Spleen (tissue), 11 donors: ENCODE measurements at regions not wholly inside any gene's neighbourhood (a gene's known extent, or its start where the extent isn't known, plus 50 kb on each side); places are given as distances from the start of the nearest gene placed in this dataset.

Source experiments
- DNase-seq: peaks from one replicate; pipeline ENCODE4 v3.0.0-alpha.2; 2020
- H3K27ac ChIP-seq, 8 donors: fragments of 200-600 bp; sonication (generic) in 7 of 8; 1 replicate in 4 of 8; 2 replicates in 4 of 8; pipeline versions ENCODE4 v1.5.0 to v1.8.0; 2016 to 2021; ENCODE audit warnings: inconsistent platforms in 4 of 8, mild to moderate bottlenecking in 4 of 8, moderate library complexity in 1 of 8
- H3K27me3 ChIP-seq, 7 donors: fragments of 200-600 bp; sonication (generic) in 6 of 7; replicated peaks in 1 of 7; 1 replicate in 4 of 7; 2 replicates in 3 of 7; pipeline versions ENCODE4 v1.5.0 to v1.8.0; 2016 to 2021; ENCODE audit warnings: inconsistent platforms in 3 of 7, mild to moderate bottlenecking in 1 of 7
- H3K36me3 ChIP-seq, 6 donors: fragments of 200-600 bp; sonication (generic) in 5 of 6; 1 replicate in 4 of 6; 2 replicates in 2 of 6; pipeline versions ENCODE4 v1.5.0 to v1.8.0; 2016 to 2021; ENCODE audit warnings: inconsistent platforms in 2 of 6
- H3K4me1 ChIP-seq, 6 donors: fragments of 200-600 bp; sonication (generic) in 5 of 6; 1 replicate in 3 of 6; 2 replicates in 3 of 6; pipeline versions ENCODE4 v1.5.0 to v1.8.0; 2016 to 2021; ENCODE audit warnings: inconsistent platforms in 3 of 6
- H3K4me3 ChIP-seq, 8 donors: fragments of 200-600 bp; sonication (generic) in 7 of 8; 1 replicate in 4 of 8; 2 replicates in 4 of 8; pipeline versions ENCODE4 v1.5.0 to v1.8.0; 2016 to 2021; ENCODE audit warnings: inconsistent platforms in 4 of 8, mild to moderate bottlenecking in 4 of 8, moderate library complexity in 2 of 8
- H3K9me3 ChIP-seq, 8 donors: fragments of 200-600 bp; sonication (generic) in 7 of 8; 1 replicate in 4 of 8; 2 replicates in 4 of 8; pipeline versions ENCODE4 v1.5.0 to v1.8.0; 2016 to 2021; ENCODE audit warnings: inconsistent platforms in 4 of 8
- CTCF ChIP-seq, 11 experiments: fragments of 200-600 bp in 7 of 11; fragments of 450-650 bp in 4 of 11; sonication (generic) in 4 of 11; IDR thresholded peaks in 8 of 11; conservative IDR thresholded peaks in 3 of 11; 1 replicate in 7 of 11; 2 replicates in 4 of 11; pipeline versions ENCODE4 v1.4.0 to v1.8.0; 2016 to 2021; ENCODE audit warnings: antibody characterized with exemption in 11 of 11, inconsistent platforms in 4 of 11, mild to moderate bottlenecking in 1 of 11
- POLR2A ChIP-seq, 3 donors: fragments of 450-650 bp; IDR thresholded peaks; one replicate each; pipeline ENCODE4 v1.5.1; 2017; ENCODE audit warnings: antibody characterized with exemption in 3 of 3, mild to moderate bottlenecking in 1 of 3
- POLR2AphosphoS5 ChIP-seq, 3 donors: sonication (generic); formaldehyde crosslinking; IDR thresholded peaks; one replicate each; pipeline ENCODE4 v1.5.1; 2017; ENCODE audit warnings: antibody characterized with exemption in 3 of 3
- WGBS, 5 donors: extraction: QIAGEN DNeasy Blood & Tissue Kit in 3 of 5; methylation state at CpG; one replicate each; pipeline versions ENCODE4 v1.1.5 to v1.1.7; 2013 to 2018; 5-methylcytosine and 5-hydroxymethylcytosine counted together
- intact Hi-C: fragments of 100-400 bp; cut with DNase I; formaldehyde crosslinking; loops from one replicate; pipeline ENCODE4 v1.15.0; 2023; ENCODE audit warnings: low total_unique reads
- donor health status: healthy with polysubstance abuse.
- donor health status: DM: no; HTN: no; CAD: no; lungs with moderate emphysema.
- donor health status: DM: no; HTN: no; CAD: no.
- donor health status: Bipolar disorder and iron deficiency.
- donor health status: healthy.
- donor health status: DM: no; HTN: no; CAD: no.
- donor health status: DM: yes; HTN: yes; CAD: no.

DNA sequence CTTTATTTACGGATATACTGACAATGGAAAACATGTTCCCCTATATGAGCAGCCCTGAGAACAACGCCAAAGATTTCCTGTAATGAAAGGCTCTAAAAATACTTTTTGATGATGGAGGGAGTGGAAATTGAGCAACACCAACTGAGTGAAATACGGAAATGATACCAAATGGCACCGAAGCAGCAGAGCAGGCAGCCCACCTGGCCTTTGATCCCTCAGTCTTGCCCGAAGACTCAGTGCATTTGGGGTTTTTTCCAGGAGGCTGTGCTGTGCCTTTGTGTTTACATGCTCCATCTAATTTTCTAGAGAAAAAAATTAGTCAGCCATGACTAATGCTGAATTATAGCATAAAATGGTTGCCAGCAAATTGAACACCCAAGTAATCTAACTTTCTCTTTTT is 169.9 kb upstream of the RBPJ start:
- no peaks in the 10 kb centered on the region for H3K4me1 ChIP-seq
- no peak for DNase-seq
- no peaks in the 10 kb centered on the region for H3K36me3 ChIP-seq
- H3K9me3 ChIP-seq, result no peaks in the 10 kb centered on the region
- intact Hi-C loops, result no loop called here
- no peaks in the 10 kb centered on the region for H3K27me3 ChIP-seq
- no peak for TF ChIP-seq POLR2A (IDR thresholded peaks at IDR 0.05)
- H3K4me3 ChIP-seq, result no peak overlapping the region
- 52 to 74% (median 59%) methylated on average over 5 of the region's 5 CpGs for WGBS, 5 donors
- H3K27ac ChIP-seq, result peak overlapping the region in 3 of 8 donors; percentile 8 to 48 (median 27)

DNA sequence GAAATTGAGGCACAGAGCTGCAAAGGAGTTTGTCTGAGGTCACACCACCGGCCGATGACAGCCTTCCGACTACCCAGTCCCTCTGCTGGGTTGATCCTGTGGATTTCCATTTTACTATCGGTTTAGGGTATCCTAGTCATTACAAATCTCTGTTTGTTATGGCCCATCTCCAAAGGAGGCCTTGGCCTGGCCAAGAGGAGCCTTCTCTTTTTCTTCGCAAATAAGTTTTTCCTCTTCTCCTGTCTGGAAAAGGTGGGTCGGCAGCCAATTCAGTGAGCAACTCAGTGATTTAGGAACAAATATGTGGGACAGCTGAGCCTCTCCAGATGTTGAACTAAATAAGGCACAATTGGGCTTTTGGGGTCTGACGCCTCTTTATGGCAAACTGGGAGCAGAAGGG is 169.2 kb upstream of the RBPJ start:
- TF ChIP-seq POLR2AphosphoS5 (IDR thresholded peaks at IDR 0.05) (no peak), POLR2A (IDR thresholded peaks at IDR 0.05) (no peak), CTCF (IDR thresholded peaks at IDR 0.05 in 8 of 11, conservative IDR thresholded peaks at IDR 0.05 in 3 of 11) (no peak)
- no peaks in the 10 kb centered on the region for H3K9me3 ChIP-seq
- no peak overlapping the region for H3K27ac ChIP-seq
- no peak overlapping the region for H3K4me3 ChIP-seq
- no peaks in the 10 kb centered on the region for H3K27me3 ChIP-seq
- DNase-seq, result no peak
- intact Hi-C loops, result no loop called here
- no peaks in the 10 kb centered on the region for H3K36me3 ChIP-seq
- H3K4me1 ChIP-seq, result no peaks in the 10 kb centered on the region
- 80 to 95% (median 92%) methylated on average over 7 of the region's 7 CpGs for WGBS, 5 donors

GRCh38 chr4:26152056-26152455 is 168.8 kb upstream of the RBPJ start:
- intact Hi-C loops, result no loop called here
- no peaks in the 10 kb centered on the region for H3K27me3 ChIP-seq
- no peaks in the 10 kb centered on the region for H3K9me3 ChIP-seq
- DNase-seq, result no peak
- H3K4me1 ChIP-seq, result no peaks in the 10 kb centered on the region
- WGBS, 5 donors, result 74 to 83% (median 74%) methylated on average over 6 of the region's 6 CpGs
- no peak for TF ChIP-seq POLR2AphosphoS5 (IDR thresholded peaks at IDR 0.05)
- no peak for TF ChIP-seq POLR2A (IDR thresholded peaks at IDR 0.05)
- no peak for TF ChIP-seq CTCF (IDR thresholded peaks at IDR 0.05 in 8 of 11, conservative IDR thresholded peaks at IDR 0.05 in 3 of 11)
- no peak overlapping the region for H3K4me3 ChIP-seq
- no peaks in the 10 kb centered on the region for H3K36me3 ChIP-seq
- no peak overlapping the region for H3K27ac ChIP-seq

GRCh38 chr4:26157541-26157940 is 163.3 kb upstream of the RBPJ start:
- no peaks in the 10 kb centered on the region for H3K36me3 ChIP-seq
- H3K9me3 ChIP-seq, result no peaks in the 10 kb centered on the region
- H3K27ac ChIP-seq, result no peak overlapping the region
- no peak for DNase-seq
- no peaks in the 10 kb centered on the region for H3K4me1 ChIP-seq
- intact Hi-C loops, result no loop called here
- no peaks in the 10 kb centered on the region for H3K27me3 ChIP-seq
- no peak for TF ChIP-seq CTCF (IDR thresholded peaks at IDR 0.05 in 8 of 11, conservative IDR thresholded peaks at IDR 0.05 in 3 of 11)
- TF ChIP-seq POLR2AphosphoS5 (IDR thresholded peaks at IDR 0.05), result no peak
- no peak for TF ChIP-seq POLR2A (IDR thresholded peaks at IDR 0.05)
- H3K4me3 ChIP-seq, result no peak overlapping the region

- no peak for TF ChIP-seq POLR2AphosphoS5 (IDR thresholded peaks at IDR 0.05)
- TF ChIP-seq POLR2A (IDR thresholded peaks at IDR 0.05), result no peak
- TF ChIP-seq CTCF (IDR thresholded peaks at IDR 0.05 in 8 of 11, conservative IDR thresholded peaks at IDR 0.05 in 3 of 11), result no peak
- H3K27me3 ChIP-seq, result no peaks in the 10 kb centered on the region
- H3K4me1 ChIP-seq, result no peaks in the 10 kb centered on the region
- no peaks in the 10 kb centered on the region for H3K9me3 ChIP-seq
- H3K27ac ChIP-seq, result no peak overlapping the region
- intact Hi-C loops, result no loop called here
- WGBS, 5 donors, result 86 to 94% (median 93%) methylated on average over 3 of the region's 3 CpGs
- DNase-seq, result no peak
- no peak overlapping the region for H3K4me3 ChIP-seq
- H3K36me3 ChIP-seq, result no peaks in the 10 kb centered on the region
These were observed 160.2 kb upstream of the RBPJ start for GRCh38 chr4:26160591-26160990.
